GM13976 (cell line): ENCODE measurements at regions not wholly inside any gene's neighbourhood (a gene's known extent, or its start where the extent isn't known, plus 50 kb on each side); places are given as distances from the start of the nearest gene placed in this dataset.

Experiments used
- DNase-seq: peaks from one replicate; pipeline ENCODE4 v3.0.0; 2012; ENCODE audit warnings: low spot score
- in situ Hi-C: fragments of 300-500 bp; cut with MboI; formaldehyde crosslinking; loops from one replicate; pipeline ENCODE4 v1.12.0; 2022; ENCODE audit warnings: low sequenced_read_pairs, mixed read lengths, inconsistent platforms; ENCODE audit not compliant: unreplicated experiment
- TF ChIP-seq, protein P1 (sequence below): IDR thresholded peaks from 2 replicates; pipeline ENCODE4 v1.5.1; 2012; ENCODE audit warnings: borderline replicate concordance, mild to moderate bottlenecking; ENCODE audit not compliant: insufficient read depth; ENCODE audit errors: extremely low read depth, missing control alignments, control extremely low read depth

DNA sequence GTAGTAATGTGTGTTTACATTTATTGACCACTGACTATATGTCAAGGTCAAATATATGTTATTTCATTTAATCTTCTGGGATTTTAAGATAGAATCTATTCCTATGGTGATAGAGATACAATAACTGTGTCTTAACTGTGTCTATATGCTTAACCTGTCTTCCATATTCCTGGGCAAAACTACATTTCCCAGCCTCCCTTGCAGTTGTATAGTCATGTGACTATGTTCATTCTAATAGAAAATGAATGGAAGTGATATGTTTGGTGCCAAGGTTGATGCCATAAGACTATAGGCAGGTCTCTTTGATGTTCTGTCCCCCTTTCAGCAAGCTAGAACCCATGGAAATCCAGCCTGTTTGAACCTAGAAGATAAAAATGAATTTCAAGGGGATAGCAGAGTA, 258.8 kb upstream of the PDZRN3 start:
- in situ Hi-C loops: no loop called here
- DNase-seq: no peak
- TF ChIP-seq, protein P1, sequence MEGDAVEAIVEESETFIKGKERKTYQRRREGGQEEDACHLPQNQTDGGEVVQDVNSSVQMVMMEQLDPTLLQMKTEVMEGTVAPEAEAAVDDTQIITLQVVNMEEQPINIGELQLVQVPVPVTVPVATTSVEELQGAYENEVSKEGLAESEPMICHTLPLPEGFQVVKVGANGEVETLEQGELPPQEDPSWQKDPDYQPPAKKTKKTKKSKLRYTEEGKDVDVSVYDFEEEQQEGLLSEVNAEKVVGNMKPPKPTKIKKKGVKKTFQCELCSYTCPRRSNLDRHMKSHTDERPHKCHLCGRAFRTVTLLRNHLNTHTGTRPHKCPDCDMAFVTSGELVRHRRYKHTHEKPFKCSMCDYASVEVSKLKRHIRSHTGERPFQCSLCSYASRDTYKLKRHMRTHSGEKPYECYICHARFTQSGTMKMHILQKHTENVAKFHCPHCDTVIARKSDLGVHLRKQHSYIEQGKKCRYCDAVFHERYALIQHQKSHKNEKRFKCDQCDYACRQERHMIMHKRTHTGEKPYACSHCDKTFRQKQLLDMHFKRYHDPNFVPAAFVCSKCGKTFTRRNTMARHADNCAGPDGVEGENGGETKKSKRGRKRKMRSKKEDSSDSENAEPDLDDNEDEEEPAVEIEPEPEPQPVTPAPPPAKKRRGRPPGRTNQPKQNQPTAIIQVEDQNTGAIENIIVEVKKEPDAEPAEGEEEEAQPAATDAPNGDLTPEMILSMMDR: no peak

DNA sequence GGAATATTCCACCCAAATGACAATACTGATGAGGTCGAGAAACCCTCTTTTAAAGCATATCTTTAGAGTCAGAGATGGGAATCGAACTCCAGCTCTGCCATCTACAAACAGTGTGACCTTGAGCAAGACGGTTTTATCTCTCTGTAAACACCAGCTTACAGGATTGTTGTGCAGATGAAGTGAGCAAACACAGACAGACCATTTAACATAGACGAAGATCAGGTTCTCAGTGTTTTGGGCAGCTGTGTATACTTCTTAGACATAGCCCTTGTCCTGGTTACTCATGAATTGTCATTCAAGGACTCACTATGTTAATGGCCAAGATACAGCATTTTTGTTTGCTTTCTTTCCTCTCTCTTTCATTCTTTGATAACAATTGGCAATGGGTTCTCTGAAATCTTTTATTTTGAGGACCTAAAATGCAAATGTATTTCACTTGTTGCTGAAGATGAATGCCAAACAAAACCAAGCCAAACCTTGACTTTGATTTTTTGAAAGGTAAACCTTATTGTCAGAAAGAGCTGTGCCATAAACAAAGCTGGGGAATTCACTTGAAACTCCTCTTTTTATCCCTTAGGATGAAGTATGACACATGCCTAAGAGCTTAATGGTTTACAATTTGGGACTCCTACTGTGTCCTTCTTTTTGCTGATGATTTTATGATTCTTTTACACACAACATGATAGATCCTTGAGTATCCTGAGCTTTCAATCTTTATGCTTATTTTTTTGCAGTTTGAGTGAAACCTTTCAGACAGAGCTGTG, 250.0 kb upstream of the PDZRN3 start:
- in situ Hi-C loops: no loop called here
- DNase-seq: no peak
- TF ChIP-seq, protein P1: no peak

DNA sequence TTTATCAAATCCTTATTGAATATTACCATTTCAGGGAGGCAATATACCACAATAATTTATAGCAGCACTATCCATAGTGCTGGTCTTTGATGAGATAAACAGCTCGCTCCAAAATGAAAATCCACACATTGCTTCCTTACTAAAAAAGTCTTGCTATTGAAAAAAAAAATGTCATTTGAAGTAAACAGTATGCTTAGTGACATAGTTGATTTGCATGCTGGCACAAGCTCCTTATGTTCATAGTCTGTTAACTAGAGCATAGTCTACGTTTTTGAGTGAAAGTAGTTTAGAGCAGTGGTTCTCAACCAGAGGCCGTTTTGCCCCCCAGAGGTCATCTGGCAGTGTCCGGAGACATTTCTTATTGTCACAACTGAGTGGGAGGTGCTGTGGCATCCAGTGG, 249.4 kb upstream of the PDZRN3 start:
- in situ Hi-C loops: no loop called here
- TF ChIP-seq, protein P1: no peak
- DNase-seq: no peak

- DNase-seq: peak; percentile 20
- in situ Hi-C loops: no loop called here
- TF ChIP-seq, protein P1: peak; percentile 2
Observed at GRCh38 chr3:73868688-73869315, 244.1 kb upstream of the PDZRN3 start.

DNA sequence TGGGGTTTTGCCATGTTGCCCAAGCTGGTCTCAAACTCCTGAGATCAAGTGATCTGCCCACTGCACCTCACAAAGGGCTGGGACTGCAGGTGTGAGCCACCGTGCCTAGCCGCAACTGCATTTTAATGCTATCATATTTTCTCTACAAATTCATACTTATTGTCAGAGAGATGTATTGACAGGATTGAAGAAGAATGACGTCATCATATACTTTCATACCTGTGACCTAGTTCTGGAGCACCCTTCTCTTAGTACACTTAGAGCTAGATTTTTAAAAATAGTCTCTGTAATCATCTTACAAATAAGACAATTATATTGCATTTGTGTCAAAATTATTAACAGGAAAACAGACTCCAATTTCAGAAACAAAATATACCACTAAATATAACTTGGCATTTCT, 242.8 kb upstream of the PDZRN3 start:
- in situ Hi-C loops: no loop called here
- TF ChIP-seq, protein P1: no peak
- no peak for DNase-seq

DNA sequence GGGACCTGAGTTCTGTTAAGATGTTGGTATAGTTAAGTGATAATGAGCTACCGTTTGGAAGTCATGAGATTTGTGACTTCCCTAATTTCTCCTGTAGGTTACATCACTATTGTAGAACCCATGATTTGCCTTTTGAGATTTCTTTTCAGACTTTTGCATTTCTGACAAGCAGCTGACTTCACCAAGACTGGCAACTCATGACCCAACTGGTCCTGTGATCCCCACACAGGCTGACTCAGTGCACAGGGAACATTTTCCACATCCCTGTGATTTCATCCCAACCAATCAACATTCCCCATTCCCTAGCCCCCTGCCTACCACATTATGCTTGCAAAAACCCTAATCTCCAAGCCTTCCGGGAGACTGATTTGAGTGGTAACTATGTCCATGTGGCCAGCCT, 242.1 kb upstream of the PDZRN3 start:
- DNase-seq: no peak
- TF ChIP-seq, protein P1: no peak
- in situ Hi-C loops: no loop called here
